ENCODE measurements at regions not wholly inside any gene's neighbourhood (a gene's known extent, or its start where the extent isn't known, plus 50 kb on each side); places are given as distances from the start of the nearest gene placed in this dataset.

DNA sequence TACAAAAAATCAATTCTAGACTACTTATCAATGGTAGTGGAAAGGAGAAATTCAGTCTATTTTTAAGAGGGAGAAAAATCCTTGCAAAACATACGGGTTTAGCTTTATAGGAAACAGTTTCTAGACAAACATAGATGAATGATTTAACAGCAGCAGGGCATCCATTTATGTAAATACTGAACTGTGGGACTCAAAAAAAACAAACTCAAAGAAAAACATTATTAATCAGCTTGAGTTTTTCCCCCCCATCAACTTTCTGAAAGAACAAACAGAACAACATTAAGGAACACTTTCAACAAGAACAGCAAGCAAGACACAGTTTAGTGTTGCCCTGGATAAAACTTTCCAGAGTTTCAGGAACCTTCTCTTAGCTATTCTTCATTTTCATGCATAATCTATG is 147.3 kb upstream of the KCNK2 start:
- no peak for DNase-seq

DNA sequence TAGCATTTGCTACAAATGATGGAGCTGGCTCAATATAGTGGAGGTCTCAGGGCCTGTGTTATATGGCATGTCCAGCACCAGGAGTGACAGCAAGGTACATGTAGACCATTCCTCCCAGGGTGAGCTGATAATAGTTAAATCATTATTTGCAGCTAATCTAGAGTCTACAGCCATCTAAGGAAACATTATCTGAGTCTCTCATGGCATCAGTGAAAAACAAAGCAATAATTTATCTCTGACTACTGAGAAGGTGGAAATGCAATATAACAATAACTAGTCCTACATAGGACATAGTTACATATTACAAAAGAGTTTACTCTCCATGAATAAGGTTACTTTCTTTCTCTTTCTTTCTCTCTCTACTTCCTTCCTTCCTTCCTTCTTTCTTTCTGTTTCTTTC is 143.4 kb upstream of the KCNK2 start:
- no peak for DNase-seq

DNA sequence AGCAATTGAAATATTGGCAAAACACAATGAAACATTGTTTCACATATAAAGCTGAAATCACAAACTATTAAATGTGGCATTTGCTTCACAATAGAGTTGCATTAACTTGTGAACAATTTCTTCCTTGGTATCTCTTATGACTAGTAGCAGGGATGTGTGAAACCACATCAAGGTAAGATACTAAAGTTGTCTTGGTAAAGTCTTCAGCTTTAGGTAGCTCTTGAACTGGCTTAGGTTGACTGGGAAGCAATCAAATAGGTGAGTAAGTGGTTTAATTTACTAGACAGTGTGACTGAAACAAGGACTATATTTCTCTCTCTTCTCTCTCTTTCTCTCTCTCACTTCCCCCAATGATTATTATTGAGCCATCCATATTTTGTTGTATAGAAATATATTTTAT is 141.5 kb upstream of the KCNK2 start:
- DNase-seq: no peak

DNA sequence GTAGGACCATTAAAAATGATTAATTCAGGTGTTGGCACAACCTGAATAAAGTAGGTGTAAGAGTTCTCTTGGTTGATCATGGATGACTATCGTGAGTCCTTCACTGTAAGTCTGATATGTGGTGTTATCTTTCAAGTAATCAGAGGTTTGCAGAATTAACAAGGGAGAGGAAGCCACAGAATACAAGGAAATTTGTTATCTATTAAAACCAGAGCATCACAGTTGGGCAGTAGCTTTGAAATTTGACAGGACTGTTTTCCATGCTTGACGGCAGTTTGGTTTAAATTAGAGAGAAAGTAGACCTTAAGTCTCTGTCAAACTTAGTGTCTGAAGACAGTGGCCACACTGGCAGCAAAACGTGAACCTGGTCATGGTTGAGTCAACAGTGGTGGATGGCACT is 139.5 kb upstream of the KCNK2 start:
- DNase-seq: no peak

DNA sequence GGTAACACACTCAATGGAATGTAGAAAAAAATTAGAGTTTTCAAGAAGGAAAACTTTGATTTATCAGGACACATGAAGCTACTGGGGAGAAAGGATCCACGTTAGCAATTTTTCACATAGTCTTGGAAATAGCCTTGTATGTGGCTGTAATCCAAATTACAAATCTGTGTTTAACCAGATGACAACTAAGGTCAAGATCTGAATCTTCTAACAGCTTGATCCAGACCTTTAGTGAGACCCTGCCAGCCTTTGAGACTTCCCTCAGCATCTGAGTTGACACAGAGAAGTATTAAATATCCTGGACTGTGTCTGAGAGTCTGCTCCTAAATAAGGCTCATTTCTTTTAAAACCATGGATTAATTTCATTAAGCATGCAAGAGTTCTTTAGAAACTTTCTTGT is 135.9 kb upstream of the KCNK2 start:
- DNase-seq: no peak

DNA sequence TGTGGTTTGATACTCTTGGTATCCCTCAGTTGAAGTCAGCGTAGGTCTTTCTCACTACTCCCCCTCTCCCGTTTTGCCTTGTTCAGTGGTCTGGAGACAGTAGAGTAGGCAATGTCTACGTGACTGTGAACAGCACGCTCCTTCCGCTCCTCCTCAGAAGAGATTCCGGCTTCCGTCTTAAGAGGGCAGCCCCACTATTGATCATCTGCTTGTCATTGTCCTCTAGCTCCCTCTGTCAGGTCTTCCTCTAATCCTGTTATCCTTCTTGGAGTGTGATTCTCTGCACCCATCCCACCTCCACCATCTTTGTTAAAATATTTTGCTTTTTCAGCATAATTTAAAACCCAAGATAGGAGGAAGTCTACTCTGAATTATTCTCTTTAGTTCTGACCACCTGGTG is 129.9 kb upstream of the KCNK2 start:
- no peak for DNase-seq

DNA sequence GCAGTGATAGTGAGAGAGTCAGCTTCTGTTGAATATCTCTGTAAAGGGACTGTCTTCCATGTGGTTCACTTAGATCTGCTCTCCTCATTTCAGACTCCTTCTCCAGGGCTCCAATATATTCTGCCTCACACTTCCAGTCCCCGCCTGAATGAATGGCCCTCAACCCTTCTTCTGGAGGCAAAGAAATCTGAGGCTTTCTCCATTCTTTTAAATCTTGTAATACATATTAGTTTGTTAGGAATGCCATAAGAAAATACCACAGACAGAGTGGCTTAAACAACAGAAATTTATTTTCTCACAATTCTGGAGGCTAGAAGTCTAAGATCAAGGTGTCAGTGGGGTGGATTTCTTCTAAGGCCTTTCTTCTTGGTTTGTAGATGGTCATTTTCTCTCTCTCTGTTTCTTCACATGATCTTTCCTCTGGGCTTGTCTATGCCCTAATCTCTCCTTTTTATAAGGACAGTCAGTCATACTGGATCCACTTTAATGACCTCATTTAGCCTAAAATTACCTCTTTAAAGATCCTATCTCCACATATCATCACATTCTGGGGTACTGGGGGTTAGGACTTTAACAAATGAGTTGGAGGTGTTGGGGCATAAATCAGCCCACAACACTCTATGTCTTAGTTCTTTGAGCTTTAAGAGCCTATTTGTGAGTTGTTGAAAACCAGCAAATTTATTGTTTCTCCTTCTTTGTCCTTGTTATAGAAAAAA is 128.5 kb upstream of the KCNK2 start:
- no peak for DNase-seq

DNA sequence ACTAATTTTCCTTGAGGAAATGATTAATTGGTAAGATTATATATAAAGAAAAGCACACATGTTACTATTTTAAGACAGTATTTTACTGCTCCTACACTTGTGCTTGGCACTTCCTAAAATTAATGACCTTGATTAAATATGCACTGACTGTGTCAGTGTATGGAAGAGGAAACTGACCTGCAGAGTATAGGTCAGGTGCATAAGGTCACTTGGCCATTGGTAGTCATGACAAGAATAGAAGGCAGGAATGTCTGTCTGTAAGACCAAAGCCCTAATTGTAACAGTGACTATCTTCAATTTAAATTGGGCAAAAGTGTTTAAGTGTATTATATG is 128.0 kb upstream of the KCNK2 start:
- no peak for DNase-seq

DNA sequence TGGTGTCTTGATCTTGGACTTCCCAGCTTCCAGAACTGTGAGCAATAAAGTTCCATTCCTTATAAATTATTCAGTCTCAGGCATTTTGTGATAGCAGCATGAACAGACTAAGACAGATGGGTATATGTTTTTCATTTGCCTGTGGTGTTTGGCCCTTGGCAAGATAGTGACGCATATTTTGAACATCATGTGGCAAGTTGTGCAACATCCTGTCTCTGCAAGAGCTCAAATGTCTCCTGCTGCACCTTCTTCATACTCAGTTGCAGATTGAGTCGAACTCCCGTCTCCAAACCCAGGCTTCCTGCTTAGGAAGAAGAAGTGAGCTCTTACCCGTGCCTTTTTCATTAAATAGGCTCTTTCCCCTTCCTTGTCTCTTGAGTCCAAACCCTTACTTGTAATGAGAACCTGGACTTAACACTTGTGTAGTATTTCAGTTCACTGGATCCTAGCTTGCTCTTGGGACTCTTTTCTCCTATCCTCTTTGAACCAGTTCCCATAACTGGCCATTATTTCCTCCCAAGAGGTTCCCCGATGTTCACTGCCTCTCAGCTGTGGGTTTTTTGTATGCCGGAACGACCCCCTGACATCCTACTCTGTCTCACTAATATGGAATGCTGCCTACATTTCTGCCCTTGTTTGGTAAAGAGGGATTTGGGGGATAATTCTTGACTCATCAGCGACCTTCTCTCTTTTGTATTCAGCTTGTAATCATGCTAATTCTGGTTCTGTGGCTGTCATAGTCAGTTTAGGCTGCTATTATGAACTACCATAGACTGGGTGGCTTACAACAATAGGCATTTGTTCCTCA is 125.0 kb upstream of the KCNK2 start:
- DNase-seq: no peak

DNA sequence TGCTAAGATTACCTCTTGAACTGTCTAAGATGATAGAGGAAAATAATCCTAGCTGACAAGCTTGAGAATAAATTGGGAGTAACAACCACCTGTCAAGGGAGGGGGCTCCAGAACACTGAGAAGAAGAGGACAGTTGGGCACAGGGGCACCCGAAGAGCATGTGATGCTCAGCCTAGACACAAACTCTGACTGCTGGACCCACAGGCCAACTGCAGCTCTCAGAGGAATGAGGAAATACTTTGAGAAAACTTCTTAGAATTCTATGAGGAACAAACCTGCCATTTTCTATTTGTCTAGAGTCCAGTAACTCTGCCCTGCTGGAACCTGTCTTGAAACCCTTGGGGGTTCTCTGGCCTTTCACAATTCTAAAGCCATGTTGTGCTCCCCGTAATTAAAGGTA is 124.1 kb upstream of the KCNK2 start:
- DNase-seq: no peak

DNA sequence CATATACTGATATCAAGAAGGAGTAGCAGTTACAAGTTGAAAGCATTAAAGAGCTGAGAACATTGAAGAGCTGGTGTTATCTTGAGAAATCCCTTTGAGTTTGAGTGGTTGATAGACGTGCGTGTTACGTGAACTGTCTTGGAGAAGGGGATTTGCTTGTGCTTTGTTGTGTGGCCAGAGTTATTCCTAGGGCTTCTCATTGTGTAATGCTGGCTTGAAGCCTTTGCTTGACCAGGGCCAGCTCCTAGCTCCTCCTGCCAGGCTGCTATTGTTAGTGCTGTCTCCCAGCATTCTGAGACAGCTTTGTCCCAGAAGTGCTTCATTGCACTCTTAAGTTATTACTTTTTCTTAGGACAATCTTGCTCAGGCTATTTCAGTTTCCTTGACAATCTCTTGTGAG is 116.2 kb upstream of the KCNK2 start:
- DNase-seq: no peak

DNA sequence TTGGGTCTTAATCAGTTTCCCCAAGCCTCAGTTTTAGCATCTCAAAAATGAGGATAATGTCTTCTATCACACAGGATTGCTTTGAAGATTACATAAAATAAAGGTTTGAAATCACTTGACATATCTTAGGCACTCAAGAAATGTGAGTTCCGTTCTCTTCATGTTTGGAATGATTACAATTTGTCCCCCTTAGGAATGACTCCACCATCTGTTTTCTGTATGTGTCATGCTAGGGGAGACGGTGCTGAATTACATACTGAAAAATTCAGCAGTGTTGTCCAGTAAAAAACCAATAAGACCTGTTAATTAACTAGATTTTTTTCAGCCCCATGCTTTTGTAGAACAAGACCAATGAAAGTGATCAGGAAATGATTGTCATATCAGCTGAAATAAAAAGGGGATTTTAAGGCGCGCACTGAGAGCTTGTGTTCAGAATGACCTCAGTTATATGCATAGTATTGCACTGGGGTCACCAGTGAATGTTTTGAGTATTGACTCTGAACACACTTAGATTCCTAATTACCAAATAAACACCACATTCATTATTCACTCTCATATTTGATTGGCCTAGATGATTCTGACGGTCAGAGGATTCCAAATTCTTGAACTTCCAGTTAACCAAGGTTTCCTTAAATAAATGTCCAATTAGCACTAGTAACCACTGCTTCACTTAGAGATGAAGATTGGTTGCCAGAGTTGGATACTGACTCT is 114.5 kb upstream of the KCNK2 start:
- no peak for DNase-seq

DNA sequence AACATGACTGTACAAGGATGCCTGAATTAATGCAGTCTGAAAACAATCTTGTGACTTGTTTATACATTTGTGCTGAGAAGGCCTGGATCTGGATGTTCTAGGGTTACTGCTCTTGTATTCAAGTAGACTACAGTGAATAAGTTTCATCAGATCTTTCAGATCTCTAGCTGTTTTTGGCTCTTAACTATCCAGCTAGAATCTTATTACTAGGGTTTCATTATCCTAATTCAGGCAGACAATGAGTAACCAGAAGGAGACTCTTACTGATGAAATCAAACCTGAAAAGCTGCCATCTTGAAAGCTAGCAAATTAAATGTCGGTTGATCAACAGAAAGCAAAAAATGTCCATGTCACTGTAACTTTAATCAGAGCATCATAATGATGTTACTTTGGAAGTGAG is 112.5 kb upstream of the KCNK2 start:
- no peak for DNase-seq

DNA sequence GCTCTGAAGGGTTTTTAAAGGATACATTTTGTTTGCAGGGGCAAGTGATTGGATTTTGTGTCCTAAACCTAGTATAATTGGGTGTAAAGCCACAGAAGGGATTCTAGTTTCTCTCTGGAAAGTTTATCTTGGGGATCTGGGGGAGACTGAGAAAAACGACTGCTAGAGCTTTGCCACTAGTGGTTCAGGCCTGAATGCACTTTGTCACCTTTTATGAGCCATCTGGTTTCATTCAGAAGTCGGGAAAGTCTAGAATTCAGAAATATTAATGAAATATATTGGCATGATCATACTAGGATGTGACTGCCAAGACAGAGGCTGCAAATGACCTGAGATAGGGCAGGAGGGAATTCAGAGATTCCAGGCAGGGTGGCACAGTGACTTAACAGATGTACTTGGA is 111.5 kb upstream of the KCNK2 start:
- no peak for DNase-seq

DNA sequence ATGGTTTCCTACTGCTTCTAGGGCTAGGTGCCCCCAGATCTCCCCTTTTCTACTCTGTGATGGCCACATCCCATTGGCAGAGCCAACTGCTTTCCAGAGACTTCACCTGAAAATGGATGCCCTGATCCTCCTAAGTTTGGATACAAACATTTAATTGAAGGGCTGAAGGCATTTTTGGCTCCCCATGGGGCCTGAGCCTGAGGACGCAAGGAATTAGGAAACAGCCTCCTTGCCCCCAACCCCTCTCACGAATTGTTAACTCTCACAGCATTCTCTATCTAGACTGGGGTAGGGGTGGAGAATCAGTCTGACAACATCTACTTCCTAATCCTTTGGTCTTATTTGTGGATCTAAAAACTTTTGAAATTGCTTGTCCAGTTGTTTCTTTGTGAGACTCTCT is 108.5 kb upstream of the KCNK2 start:
- DNase-seq: no peak

DNA sequence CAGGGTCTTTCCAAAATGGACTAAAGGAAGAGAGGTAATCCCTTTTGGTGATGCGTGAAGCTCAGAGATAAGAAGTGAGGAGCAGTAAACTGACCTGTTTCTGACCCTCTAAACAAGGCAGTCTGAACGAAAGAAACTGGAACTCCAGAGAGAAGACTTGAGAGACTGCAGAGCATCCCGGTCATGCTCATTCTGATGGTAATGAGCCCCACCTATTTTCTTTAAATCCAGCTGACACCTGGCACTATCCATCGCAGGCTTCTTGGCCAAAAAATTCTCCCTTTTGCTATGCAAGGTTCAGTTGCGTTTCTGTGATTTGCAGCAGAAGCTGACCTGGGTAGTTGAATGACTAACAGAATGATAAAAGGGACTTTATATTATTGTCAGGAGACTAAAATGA is 105.9 kb upstream of the KCNK2 start:
- DNase-seq: no peak

DNA sequence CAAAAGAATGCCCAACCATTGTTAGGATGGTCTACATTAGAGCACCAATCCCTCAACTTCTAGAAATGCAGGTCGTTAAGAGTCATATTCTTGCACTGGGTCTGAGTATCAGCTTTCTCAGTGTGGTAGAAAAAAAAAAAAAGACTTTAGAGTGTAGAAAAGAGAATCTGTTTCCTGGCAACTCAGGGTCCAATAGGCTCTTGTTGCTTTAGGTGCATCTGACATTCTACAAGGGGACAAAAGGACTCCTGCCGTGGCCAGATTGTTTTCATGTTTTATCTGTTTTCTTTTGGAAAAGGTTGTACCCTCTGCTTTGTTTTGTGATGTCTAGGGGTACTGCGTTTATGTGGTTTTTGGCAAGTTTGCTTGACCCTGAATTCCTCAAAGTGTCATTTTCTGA is 105.4 kb upstream of the KCNK2 start:
- no peak for DNase-seq

DNA sequence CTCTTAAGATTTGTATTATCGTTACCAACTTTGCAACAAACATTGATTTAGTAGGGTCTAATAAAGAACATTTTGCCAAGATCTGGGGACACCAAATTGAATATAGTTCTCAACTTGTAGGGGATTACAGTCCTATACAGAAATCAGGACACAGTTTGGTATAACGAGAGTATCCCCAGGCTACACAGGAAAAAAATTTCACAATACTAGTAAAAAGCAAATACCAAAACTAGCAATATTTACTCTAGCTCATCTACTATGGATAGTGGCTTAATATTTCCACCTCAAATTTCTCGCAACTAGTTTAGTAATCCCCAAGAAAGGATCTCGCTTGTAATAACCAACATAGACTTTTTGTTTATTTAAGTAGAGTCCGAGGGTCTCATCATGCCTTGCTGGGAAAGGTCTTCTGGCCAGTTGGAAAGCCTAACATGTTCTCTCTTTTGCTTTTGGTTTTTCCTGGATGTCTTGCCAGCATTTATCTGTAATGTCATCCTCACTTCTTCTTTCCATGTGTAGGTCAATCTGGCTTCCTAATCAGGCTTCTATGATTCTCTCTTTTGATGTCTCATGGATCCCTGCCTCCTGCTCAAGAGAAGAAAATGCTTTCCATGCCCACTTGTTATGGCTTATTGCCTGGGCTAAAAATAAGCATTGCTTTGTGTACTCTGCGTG is 104.7 kb upstream of the KCNK2 start:
- DNase-seq: no peak

DNA sequence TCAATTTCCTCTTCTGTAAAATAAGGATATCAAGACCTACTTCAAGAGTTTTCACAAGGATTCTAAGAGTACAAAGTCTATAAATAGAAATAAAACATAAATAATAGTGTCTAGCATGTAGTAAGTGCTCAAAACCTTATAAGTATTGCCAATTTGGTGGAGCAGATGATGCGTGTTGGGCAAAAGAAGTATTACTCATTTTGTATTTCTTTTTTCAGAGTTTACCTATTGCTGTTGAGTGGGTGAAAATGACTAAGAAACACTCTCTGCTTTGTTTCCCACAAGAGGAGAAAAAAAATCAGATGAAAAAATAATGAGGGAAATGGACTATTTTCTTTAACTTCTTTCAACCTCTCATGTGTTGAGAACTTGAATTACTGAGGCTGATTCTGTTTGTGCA is 103.3 kb upstream of the KCNK2 start:
- DNase-seq: no peak

DNA sequence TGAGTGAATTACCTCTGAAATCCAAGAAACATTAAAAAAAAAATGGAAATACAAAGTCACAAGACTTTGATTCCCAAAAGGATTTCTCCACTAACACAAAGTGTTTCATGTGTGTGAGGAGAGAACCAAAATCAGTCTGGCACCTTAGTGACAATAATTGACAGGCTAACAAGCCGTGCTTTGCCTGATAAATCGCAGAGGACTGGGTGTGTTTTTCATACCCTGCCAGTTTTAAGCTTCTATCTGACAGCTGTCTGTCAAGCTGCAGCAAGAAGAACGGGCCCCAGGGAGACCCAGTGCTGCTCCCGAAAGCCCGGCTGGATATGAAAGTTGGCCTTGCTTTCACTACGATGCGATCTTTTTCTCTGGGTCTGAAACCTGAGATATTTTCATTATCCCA is 101.6 kb upstream of the KCNK2 start:
- no peak for DNase-seq

DNA sequence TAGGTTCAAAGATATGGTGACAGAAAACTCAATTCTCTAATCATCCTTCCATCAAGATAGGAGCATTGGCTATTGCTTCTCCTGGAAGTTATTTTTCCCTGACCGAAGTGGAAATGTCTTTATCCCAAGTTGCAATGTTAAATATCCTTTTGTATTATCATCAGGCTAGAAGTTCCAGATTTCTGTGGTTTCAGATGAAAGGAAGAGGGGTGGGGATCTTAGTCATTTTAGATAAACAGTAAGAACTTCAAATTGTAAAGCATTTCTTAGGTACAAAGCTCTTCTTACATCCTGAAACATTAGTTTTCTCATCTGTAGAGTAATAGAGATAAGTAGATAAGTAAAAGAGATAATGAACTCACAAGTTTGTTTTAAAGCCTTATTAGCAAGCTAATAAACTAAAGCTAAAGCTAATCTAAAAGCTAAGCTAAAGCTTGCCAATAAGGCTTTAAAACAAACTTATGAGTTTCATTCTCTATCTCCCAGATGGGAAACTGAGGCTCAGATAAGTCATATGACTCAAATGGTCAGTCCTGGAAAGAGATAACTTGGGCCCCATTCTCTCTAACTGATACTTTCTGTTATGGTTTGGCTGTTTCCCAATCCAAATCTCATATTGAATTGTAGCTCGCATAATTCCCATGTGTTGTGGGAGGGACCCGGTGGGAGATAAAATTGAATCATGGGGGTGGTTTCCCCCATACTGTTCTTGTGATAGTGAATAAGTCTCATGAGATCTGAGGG is 99.2 kb upstream of the KCNK2 start:
- no peak for DNase-seq

DNA sequence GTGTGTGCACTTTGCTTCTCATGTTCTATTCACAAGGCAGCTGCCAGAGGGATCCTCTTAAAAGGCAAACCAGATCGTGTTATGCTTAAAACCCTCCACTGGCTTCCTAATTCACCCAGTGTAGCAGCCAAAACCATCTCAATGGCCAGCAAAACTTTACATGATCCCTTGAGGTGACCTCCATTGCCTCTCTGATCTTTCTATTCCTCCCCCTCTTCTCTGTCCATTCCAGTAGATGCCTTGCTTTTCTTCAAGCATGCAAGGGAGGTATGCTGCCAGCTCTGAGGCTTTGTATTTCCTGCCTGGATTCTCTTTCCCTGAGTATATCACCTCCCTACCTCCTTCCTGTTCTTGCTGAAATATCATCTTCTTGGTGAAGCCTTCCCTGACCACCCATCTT is 93.2 kb upstream of the KCNK2 start:
- DNase-seq: no peak

DNA sequence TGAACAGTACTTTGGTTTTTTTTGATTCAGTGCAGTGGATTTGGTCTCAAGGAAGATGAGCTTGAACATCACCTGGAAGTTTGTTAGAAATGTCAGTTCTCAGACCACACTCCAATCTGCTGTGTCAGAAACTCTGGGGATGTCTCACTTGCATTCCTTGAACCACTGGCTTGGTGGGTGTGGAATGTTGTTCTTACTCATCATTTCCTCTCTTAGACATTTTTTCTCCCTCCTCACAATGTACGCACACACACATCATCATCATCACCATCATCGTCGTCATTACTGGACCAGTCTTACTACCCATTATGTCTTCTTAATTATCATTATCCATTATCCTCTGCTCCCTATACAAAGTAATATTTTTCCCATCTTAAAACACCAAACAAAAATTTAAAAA is 91.9 kb upstream of the KCNK2 start:
- peak; percentile 2 for DNase-seq
